NOMO-1 treated with DMSO at 0.1 percent for 48 hours (cell line): ENCODE measurements at regions not wholly inside any gene's neighbourhood (a gene's known extent, or its start where the extent isn't known, plus 50 kb on each side); places are given as distances from the start of the nearest gene placed in this dataset.
"Not testable (repeated sequence)": the region's sequence is repeated elsewhere in the genome, so short reads cannot be mapped to it uniquely, and the experiment has no call there.

Experiments
- DNase-seq: peaks from one replicate; lab custom pipeline; 2025; ENCODE audit not compliant: unreplicated experiment; lab: John Stamatoyannopoulos, UW

- no peak for DNase-seq
Observed at GRCh38 chr10:108392286-108392685, 1227.8 kb upstream of the SORCS1 start.

DNA sequence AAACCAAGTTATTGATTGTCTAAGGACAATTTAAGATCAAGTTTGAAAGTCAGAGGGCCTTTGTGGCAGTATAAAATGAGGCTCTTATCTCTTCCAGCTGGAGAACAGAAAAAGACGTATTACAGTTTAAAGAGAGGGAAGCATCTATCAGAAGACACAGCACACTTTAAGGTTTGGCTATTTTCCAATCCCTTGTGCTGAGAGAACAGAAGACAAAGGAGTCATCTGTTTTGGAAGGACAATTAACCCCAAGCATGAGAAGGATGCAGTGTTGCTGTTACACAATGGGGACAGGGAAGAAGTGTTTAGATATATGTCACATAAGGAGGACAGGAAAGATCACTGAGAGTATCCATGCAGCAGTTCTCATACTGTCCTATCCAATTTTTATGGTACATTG is 1224.2 kb upstream of the SORCS1 start:
- DNase-seq: no peak

DNA sequence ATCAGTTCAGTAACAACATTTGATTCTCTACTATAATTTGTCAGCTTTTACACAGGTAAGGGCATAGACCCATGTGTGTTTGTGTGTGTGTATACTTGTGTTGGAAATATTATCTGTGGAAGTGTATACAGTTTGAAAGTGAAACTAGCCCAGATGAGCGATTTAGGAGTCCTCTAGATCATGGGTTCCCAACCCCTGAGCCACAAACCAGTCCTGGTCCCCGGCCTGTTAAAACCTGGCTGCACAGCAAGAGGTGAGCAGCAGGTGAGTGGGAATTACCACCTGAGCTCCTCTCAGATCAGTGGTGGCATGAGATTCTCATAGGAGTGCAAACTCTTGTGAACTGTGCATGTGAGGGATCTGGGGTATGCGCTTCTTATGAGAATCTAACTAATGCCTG is 1221.5 kb upstream of the SORCS1 start:
- no peak for DNase-seq

- DNase-seq: no peak
Observed at GRCh38 chr10:108384378-108384777, 1219.9 kb upstream of the SORCS1 start.

GRCh38 chr10:108378779-108379178 is 1214.3 kb upstream of the SORCS1 start:
- DNase-seq: no peak

GRCh38 chr10:108375691-108376090 is 1211.2 kb upstream of the SORCS1 start:
- no peak for DNase-seq

- no peak for DNase-seq
Observed at GRCh38 chr10:108374991-108375390, 1210.5 kb upstream of the SORCS1 start.

DNA sequence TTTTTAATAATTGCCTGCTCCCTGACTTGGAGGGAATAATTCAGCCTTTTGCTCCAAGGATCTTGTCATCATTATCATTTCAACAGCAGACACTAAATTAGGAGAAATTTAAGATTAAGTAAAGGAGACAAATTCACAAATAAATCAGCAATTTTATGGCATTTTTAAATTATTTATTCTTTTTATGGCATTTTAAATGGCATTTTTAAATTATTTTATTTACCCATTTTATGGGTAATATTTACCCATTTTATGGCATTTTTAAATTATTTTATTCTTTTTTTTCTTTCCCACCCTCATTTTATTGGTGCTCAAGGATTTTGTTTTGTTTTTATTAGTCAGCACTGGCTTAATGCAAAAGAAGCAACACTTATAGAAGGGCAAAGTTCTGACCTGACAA is 1201.0 kb upstream of the SORCS1 start:
- no peak for DNase-seq

- no peak for DNase-seq
Observed at GRCh38 chr10:108363576-108363975, 1199.1 kb upstream of the SORCS1 start.

DNA sequence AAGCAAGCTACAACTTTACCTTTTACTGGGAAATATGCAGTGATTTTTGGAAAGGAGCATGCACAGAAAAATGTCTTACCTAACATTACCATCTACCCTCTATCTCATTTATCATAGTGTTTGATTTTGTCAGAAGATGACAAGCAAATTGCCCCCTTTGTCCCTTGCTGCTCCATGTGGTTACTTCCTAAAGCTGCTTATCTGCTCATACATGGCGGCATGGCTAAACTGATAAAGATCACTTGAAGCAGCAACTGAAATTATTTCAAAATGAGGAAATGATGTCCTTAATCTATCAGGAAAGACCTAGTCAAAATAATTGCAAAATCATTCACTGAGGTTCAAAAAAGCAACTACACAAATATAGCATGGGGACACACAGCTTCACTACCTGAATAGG is 1198.5 kb upstream of the SORCS1 start:
- DNase-seq: no peak

GRCh38 chr10:108362296-108362695 is 1197.8 kb upstream of the SORCS1 start:
- DNase-seq: no peak

- DNase-seq: no peak
Observed at GRCh38 chr10:108360187-108360586, 1195.7 kb upstream of the SORCS1 start.

GRCh38 chr10:108358912-108359311 is 1194.4 kb upstream of the SORCS1 start:
- no peak for DNase-seq

GRCh38 chr10:108352771-108353170 is 1188.3 kb upstream of the SORCS1 start:
- no peak for DNase-seq

- no peak for DNase-seq
Observed at GRCh38 chr10:108348215-108348614, 1183.7 kb upstream of the SORCS1 start.

DNA sequence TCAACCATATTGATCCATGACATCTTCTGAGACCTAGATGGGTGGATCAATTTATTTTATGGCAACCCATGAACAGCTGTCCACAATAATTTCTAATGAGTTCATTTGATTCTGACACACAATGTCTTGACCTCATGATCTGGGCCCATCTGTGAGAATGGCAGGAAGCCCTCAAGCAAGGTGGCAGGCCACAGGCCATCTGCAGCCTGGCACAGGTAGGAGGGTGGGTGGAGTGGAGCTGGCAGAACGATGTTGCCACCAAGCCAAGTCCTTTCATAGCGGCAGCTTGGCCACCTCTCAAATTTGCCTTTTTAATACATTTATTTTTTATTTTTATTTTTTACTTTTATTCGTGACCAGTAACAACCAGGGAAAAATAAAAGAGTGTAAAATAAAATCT is 1181.6 kb upstream of the SORCS1 start:
- DNase-seq: no peak

DNA sequence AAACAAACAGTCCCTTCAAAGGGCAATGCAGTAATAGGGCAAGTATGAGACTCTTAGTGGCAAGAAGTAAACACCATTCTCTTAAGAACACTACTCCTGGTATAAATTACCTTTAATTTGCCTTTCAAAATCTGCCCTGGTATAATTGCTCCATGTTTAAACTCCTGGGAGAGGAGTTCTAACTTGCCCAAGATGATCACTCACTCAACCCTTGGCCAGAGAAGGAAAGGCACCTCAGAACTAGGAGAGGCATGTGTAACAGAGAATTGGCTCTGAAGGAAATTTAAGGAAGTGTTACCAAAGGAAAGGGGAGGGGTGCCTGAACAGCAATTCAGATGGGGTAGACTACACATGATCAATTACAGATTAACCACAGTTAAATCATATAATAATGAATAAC is 1173.6 kb upstream of the SORCS1 start:
- DNase-seq: no peak

GRCh38 chr10:108336836-108337235 is 1172.3 kb upstream of the SORCS1 start:
- no peak for DNase-seq

DNA sequence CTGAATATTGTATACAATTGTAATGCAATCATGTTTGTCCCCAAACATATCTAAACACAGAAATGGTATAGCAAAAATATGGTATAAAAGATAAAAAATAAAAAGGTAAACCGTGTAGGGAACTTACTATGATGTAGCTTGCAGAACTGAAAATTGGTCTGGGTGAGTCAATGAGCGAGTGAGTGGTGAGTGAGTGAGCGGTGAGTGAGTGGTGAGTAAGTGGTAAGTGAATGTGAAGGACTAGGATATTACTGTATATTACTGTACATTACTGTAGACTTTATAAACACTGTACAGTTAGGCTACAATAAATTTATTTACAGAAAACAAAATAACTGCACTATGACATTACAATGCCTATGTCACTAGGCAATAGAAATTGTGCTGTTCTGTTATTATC is 1163.2 kb upstream of the SORCS1 start:
- no peak for DNase-seq

DNA sequence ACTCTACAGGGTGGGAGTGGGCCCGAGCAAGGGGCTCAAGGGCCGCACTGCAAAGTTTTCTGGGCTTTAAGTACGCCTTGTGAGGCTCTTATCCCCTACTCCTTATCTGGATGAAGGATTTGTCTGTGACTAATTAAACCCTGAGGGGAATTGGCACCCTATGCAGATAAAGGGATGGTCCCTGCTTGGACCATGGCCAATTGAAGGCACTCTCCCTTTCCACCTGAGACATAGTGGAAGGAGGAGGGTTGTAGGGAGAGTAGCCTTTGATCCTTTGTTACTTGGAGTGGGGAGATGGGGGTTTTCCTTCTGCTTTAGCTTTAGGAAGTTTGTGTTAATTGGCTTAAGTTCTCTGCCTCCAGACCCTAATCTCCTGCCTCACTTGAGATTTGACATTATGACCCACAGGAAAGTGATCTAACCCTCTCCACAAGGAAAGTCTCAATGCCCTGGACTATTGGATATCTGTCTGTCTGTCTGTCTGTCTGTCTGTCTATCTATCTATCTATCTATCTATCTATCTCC is 1158.8 kb upstream of the SORCS1 start:
- no peak for DNase-seq

DNA sequence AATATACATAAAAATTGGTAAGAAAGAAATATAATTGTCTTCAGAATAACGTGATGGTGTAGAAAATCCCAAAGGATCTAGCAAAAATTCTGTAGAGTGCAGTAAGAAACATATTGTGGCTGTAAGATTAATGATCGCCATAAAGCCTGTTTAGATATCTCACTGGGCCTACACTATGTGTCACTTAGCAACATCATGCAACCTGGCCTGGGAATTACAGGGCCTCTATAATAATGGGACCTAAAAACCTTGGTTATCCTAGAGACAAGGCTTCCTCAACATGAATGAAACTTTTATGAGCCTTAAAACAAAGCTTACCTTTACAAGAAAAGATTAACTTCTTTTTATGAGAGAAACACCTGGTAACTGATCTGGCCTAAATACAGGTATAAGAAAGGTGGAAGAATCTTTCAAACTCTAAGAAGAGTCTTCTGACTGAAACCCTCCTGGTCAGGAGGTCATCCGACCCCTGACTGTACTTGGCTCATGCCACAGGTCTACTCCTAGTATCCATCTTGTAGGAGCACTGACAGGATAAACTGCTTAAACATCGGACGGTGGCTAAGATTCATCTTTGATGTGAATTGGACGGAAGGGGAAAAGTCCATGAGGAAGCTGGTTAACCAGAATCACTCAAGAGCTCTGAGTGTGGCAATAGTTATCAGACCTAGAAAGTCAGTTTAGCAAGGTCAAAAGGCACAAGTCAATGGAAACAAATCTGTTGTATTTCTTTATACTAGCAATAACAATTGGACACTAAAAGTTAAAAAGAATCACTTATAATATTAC is 1155.1 kb upstream of the SORCS1 start:
- DNase-seq: no peak

- not testable (repeated sequence) for DNase-seq
Observed at GRCh38 chr10:108315636-108316035, 1151.1 kb upstream of the SORCS1 start.

GRCh38 chr10:108307925-108308312 is 1143.4 kb upstream of the SORCS1 start:
- DNase-seq: no peak
